ENCODE measurements at regions not wholly inside any gene's neighbourhood (a gene's known extent, or its start where the extent isn't known, plus 50 kb on each side); places are given as distances from the start of the nearest gene placed in this dataset.

- TF ChIP-seq CTCF (IDR thresholded peaks at IDR 0.05; ENCODE audit: low read depth, low read length) (no peak), EZH2phosphoT487 (IDR thresholded peaks at IDR 0.05; ENCODE audit: low read depth) (no peak)
Observed at GRCh38 chrX:97672608-97673007, 788.9 kb downstream of the RPA4 start.

All from OCI-LY3 (cell line).